Ramos (cell line): ENCODE measurements at regions not wholly inside any gene's neighbourhood (a gene's known extent, or its start where the extent isn't known, plus 50 kb on each side); places are given as distances from the start of the nearest gene placed in this dataset.

Source experiments
- in situ Hi-C: fragments of 300-500 bp; cut with MboI; formaldehyde crosslinking; loops from one replicate; pipeline ENCODE4 v1.14.3; 2022; ENCODE audit warnings: low sequenced_read_pairs; ENCODE audit not compliant: unreplicated experiment

GRCh38 chr2:151157000-151157735 is 104.5 kb downstream of the RBM43 start:
- in situ Hi-C loops = no loop called here

DNA sequence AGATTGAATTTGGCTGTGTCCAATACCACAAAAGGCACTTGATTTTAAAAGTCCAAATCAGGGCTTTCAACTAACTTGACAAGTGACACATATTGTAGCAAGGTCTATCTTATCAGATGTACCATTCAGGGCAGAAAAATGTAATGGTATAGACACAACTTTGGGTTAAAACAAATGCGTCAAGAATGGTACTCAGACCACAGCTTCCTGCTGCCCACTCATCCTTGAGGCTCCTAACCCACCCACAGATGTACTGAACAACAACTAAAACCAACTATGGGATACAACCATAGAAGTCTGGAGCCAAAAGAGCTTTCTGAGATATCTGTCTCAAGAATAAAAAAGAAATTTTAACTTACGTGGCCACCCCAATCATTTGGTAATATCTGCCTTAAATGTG is 105.2 kb downstream of the RBM43 start:
- in situ Hi-C loops = no loop called here

DNA sequence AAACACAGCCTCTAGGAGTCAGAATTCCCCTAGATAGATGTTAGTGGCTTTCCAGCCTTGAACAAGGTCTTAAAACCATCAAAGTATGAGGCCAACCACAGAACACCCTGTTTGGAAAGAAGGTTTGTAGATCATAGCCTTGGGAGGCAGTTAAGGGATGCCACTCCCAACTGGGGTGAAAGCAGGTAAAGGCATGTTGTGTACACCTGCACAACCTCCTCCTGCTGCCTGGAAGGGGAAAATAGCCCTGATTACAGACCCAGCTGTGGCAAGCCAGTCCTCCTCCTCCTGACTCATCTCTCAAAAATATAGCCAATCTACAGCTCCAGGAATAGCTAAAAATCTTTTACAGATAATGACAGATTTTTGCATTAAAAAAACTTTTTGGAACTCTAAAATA is 108.1 kb downstream of the RBM43 start:
- in situ Hi-C loops = no loop called here

DNA sequence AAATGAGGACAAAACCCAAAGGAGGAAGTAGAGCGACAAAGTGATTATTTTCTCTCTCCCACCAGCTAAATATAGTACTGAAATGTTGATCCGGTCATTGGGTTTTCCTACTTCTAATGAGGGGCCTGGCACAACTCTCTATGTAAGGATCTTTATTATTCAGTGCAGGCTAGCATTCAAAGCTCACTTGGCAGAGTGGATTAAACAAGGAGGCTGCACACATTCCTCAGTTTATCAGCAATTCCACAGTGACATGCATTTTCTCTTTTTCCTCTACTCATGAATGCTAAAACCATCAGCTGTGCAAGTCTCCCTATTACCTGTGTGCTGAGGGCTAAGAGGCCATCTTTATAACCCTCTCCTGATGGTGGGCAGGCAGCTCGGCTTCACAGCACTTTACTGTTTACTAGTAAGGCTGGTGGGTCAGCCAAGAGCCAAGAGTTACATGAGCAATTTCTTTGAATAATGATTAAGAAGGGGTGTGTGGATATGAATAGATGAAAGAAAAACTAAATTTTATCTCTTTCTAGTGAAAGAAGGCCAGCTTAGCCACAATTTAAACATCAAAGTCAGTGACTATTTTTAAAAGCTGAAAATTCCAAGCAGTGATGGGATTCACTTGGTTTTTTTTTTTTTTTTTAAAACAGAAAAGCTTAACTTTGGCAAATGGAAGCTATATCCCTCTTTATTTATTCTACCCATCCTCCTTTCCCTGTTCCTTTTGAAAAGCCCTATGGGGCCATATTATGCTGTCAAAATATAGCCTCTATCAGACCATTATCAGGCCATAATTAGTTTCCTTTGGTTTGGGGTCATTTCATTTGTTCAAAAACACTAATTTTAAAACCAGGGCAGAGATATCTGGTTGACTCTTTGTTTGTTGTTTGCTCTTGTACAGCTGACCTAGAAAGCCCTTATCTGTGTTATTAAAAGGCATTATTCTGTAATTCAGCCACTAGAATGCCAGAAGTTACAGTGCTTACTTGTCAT is 111.0 kb downstream of the RBM43 start:
- in situ Hi-C loops = no loop called here

GRCh38 chr2:151138507-151138906 is 123.2 kb downstream of the RBM43 start:
- in situ Hi-C loops = no loop called here

- in situ Hi-C loops = no loop called here
These were observed 124.1 kb downstream of the RBM43 start for GRCh38 chr2:151137526-151137925.

DNA sequence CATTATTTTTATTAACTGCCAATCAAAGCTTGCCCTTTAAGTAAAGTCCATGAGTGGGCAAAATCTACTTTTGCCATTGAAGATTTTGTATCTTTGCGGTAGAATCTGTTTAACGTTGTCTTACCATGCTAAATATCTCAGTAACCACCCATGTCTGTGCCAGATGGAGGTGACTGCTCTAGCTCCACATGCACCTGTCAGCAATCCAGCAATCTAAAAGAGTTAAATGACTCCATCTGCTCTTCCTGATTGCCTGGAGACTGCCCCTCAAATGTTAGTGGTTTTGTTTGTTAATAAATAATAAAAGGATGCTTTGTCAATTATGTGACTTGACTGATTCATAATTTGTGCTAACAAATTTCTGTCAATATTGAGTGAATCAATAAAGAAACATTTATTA is 141.7 kb downstream of the RBM43 start:
- in situ Hi-C loops = no loop called here

- in situ Hi-C loops = no loop called here
These were observed 142.3 kb downstream of the RBM43 start for GRCh38 chr2:151119374-151119773.

- in situ Hi-C loops = no loop called here
These were observed 143.4 kb downstream of the RBM43 start for GRCh38 chr2:151118269-151118668.

DNA sequence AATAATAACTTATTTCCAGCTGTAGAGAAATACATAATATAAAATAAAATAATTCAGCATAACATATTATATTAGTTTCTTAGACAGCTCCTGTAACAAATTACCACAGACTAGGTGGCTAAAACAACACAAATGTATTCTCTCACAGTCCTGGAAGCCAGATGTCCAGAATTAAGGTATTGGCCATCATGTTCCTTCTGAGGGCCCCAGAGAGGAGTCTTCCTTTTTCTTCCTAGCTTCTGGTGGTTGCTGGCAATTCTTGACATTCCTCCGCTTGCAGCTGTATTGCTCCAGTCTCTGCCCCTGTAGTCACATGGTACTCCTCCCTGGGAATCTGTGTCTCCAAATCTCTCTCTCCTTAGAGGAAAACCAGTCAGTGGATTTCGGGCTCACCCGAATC is 146.8 kb downstream of the RBM43 start:
- in situ Hi-C loops = no loop called here

- in situ Hi-C loops = no loop called here
These were observed 148.3 kb downstream of the RBM43 start for GRCh38 chr2:151113318-151113717.

DNA sequence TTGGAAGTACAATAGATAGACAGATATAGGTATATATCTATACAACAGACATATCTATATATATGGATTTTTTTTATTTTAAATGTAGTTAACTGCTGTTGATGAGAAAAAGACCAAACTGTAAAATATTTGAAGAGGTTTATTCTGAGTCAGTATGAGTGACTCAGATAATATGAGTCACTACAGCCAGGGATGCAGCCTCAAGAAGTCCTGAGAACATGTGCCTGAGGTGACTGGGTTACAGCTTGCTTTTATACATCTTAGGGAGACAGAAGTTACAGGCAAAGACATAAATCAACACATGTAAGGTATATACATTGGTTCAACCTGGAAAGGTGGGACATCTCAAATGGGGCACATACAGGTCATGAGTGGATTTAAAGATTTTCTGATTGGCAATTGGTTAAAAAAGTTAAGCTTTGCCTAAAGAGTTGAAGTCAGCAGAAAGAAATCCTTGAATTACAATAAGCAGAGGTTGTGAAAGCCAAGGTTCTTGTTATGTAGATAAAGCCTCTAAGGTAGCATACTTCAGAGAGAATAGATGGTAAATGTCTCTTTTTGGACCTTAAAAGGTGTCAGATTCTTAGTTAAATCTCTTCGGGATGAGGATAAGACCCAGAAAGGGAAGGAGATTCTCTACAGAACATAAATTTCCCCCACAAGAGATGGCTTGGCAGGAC is 149.9 kb downstream of the RBM43 start:
- in situ Hi-C loops = no loop called here

DNA sequence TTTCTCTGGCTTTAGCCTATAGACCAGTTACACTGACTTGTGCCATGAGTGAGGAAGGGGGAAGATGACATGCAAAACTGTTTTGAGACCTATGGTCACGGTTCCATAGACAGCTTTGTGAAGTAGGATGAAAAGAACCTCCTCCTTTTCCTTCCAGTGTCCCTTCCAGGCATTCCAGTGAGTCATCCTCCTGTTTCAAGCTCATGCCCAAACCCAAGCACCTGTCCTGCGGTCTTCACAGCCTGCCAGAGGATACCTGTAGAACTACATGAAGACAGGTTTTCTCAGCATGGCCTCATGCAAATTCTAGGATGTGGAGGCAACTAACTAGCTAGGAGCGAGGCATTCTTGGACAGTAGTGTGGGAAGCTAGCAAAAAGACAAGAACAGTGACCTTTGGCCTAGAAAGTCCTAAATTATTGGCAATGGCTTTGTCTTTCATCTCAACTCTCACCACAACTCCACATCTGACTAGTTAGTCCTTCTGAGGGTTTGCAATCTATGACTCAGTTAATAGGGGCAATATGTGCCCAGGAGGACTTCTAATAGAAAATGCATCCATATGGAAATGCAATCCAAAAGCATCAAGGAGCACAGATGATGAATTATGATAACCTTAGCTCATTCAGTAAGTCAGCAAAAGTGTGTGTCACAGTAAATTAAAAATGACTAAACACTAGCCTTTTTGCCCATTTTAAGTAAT is 154.7 kb downstream of the RBM43 start:
- in situ Hi-C loops = no loop called here

GRCh38 chr2:151103551-151103950 is 158.1 kb downstream of the RBM43 start:
- in situ Hi-C loops = no loop called here

DNA sequence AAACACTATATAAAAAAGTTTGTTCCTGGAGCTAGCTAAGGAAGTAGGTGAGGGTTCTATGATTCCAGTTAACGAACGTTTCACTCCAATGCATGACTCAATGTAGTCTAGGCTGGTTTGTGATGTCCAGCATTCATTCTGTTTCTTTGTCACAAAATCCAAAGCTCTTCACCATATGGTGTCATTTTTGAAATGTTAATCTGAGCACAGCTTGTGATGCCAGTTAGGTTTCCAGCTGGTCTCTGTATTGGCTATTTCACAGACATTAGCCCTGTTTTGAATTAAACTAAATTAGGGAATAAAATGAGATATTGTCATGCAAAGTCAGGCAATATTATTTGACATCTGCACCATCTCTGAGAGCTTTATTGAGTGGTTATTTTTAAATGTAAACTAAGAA is 159.4 kb downstream of the RBM43 start:
- in situ Hi-C loops = no loop called here

DNA sequence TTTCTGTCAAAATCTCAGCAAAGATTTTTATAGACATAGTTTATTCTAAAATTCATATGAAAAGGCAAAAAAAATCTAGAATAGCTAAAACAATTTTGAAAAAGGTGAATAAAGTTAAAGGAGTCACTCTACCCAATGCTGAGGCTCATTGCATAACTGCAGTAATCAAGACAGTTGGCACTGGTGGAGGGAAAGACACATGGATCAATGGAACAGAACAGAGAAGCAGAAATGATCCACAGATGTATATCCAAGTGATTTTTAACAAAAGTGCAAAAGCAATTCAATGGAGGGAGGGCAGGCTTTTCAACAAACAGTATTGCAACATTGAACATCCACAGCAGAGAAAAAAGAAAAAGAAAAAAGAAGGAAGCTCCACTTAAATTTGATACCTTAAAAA is 162.8 kb downstream of the RBM43 start:
- in situ Hi-C loops = no loop called here

DNA sequence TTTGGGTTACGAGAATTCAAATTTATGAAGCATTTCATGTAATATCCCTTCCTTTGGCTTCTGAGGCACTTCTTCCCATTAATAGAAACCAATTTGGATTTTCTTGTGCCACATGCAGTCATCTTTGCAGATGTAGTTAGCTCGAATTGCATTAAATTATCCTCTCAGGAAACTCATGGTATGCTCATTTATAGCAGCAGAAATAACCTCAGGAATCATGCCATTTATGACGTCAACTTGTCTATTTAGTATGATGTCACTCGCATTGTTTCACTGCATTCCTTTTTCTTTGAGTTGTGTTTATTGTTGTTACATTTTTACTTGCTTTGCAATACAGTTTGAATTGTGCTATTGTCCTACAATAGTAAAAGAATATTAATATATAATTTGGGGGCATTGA is 163.8 kb downstream of the RBM43 start:
- in situ Hi-C loops = no loop called here

DNA sequence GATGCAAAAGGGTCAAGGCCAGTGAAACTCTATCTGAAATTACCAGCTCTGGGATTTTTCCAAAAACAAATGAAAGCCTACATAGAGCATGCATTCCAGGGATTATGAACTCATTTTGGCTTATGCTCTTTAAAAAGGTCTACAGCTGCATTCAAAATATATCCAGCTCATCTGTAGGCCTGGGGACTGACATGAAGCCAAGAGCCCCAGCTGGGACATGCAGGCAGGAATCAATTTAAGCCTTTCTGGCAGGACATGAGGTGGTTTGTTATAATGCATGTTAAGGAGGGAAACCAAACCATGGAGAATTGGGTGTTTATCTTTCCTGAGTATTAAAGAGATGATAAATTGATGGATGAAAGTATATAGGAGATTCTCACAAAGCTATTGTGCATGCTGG is 164.5 kb downstream of the RBM43 start:
- in situ Hi-C loops = no loop called here

DNA sequence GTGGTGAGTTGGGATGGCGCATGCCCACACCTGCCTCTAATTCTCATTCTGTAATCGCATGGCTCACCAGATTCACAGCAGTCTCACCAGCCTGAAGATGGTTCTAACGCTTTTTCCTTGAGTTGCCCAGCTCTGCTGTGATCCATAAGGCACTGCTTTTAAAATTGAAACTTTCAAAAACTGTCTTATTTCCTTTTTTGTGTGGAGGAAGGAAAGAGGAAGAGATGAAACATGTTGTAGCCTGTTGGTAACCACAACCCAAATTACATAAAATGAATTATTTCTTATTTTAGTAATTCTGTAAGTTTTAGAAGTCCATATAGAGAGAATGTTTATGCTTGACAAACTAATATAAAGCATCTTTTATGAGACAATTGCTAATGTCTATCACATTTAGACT is 165.4 kb downstream of the RBM43 start:
- in situ Hi-C loops = no loop called here

DNA sequence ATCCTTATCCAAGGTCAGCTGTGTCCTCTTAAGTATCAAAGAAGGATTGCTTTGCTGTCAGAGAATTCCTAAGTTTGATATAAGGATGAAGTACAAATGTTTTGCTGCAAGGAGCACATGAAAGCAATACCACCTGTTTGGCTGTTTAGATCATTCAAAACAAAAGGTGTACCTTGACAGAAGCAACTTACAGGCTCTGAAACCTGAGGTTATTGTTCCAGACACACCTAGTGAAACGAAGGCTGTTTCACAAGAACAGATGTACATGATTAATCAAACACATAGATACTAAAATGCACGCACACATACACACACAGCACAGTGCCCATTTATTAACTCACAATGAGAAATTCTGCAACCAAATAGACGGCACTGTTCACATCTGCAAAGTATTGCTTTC is 166.2 kb downstream of the RBM43 start:
- in situ Hi-C loops = no loop called here
